ENCODE measurements at regions not wholly inside any gene's neighbourhood (a gene's known extent, or its start where the extent isn't known, plus 50 kb on each side); places are given as distances from the start of the nearest gene placed in this dataset.

GRCh38 chr14:26938054-26938453, 340.2 kb upstream of the NOVA1 start:
- TF ChIP-seq POLR2AphosphoS5 (IDR thresholded peaks at IDR 0.05; ENCODE audit: low read depth, low read length) (no peak), SIN3A (IDR thresholded peaks at IDR 0.05; ENCODE audit: borderline replicate concordance, insufficient read depth, low read depth, low read length) (no peak), TCF7L2 (IDR thresholded peaks at IDR 0.05; ENCODE audit: low read depth, low read length) (no peak), CTCF (IDR thresholded peaks at IDR 0.05) (no peak)
- TF ChIP-seq, protein P1, sequence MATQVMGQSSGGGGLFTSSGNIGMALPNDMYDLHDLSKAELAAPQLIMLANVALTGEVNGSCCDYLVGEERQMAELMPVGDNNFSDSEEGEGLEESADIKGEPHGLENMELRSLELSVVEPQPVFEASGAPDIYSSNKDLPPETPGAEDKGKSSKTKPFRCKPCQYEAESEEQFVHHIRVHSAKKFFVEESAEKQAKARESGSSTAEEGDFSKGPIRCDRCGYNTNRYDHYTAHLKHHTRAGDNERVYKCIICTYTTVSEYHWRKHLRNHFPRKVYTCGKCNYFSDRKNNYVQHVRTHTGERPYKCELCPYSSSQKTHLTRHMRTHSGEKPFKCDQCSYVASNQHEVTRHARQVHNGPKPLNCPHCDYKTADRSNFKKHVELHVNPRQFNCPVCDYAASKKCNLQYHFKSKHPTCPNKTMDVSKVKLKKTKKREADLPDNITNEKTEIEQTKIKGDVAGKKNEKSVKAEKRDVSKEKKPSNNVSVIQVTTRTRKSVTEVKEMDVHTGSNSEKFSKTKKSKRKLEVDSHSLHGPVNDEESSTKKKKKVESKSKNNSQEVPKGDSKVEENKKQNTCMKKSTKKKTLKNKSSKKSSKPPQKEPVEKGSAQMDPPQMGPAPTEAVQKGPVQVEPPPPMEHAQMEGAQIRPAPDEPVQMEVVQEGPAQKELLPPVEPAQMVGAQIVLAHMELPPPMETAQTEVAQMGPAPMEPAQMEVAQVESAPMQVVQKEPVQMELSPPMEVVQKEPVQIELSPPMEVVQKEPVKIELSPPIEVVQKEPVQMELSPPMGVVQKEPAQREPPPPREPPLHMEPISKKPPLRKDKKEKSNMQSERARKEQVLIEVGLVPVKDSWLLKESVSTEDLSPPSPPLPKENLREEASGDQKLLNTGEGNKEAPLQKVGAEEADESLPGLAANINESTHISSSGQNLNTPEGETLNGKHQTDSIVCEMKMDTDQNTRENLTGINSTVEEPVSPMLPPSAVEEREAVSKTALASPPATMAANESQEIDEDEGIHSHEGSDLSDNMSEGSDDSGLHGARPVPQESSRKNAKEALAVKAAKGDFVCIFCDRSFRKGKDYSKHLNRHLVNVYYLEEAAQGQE (IDR thresholded peaks at IDR 0.05; ENCODE audit: insufficient read depth in 1 of 2, low read depth in 2 of 2, low read length in 1 of 2) = no peak
- Histone ChIP-seq H3K9me3 (ENCODE audit: control insufficient read depth, insufficient read depth, low read depth, low read length) (no peaks in the 10 kb centered on the region), H3K4me3 (ENCODE audit: low read depth in 2 of 2, low read length in 2 of 2) (no peak overlapping the region), H3K27ac (ENCODE audit: low read length) (no peak overlapping the region), H3K36me3 (ENCODE audit: control insufficient read depth, insufficient read depth, low read length) (no peaks in the 10 kb centered on the region), H3K27me3 (ENCODE audit: control insufficient read depth, insufficient read depth, low read length) (no peaks in the 10 kb centered on the region), H3K4me1 (ENCODE audit: control insufficient read depth, insufficient read depth, low read length) (no peaks in the 10 kb centered on the region)
- no peak for DNase-seq (ENCODE audit: low read depth, low spot score)
- ChIA-PET POLR2A (no interaction called here), CTCF (no interaction called here)
- ATAC-seq = no peak
- intact Hi-C loops (cut with micrococcal nuclease; ENCODE audit: unreplicated experiment) (no loop called here), in situ Hi-C loops (cut with HindIII; ENCODE audit: low pct_unique_long_range_greater_than_20kb, low sequenced_read_pairs) (no loop called here)
- no TSS peak for BruUV-seq (replicated peaks)

DNA sequence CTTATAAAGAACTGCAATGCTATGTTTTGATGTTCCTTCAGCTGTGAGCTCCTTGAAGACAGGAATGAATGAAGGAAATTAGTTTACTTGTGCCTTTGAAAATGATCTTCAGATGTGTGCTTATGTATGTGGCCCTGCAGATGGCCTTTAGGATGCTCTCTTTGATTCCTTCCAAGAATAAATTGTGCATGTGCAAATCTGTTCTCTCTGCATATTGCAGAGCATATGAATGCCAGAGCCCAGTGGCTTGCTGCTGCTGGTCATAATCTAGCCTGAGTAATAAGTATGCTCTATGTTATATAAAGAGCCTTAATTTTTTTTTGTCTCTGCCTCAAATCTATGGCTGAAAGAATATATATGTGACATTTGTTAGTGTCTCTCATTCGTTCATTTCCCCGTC, 341.9 kb upstream of the NOVA1 start:
- no peaks in the 10 kb centered on the region for H3K27me3 ChIP-seq (ENCODE audit: control insufficient read depth, insufficient read depth, low read length)
- DNase-seq (ENCODE audit: low read depth, low spot score) = no peak
- H3K27ac ChIP-seq (ENCODE audit: low read length) = no peak overlapping the region
- H3K4me1 ChIP-seq (ENCODE audit: control insufficient read depth, insufficient read depth, low read length) = no peaks in the 10 kb centered on the region
- H3K9me3 ChIP-seq (ENCODE audit: control insufficient read depth, insufficient read depth, low read depth, low read length) = no peaks in the 10 kb centered on the region
- TF ChIP-seq CTCF (IDR thresholded peaks at IDR 0.05) (no peak), SIN3A (IDR thresholded peaks at IDR 0.05; ENCODE audit: borderline replicate concordance, insufficient read depth, low read depth, low read length) (no peak), POLR2AphosphoS5 (IDR thresholded peaks at IDR 0.05; ENCODE audit: low read depth, low read length) (no peak), TCF7L2 (IDR thresholded peaks at IDR 0.05; ENCODE audit: low read depth, low read length) (no peak)
- TF ChIP-seq, protein P1 (IDR thresholded peaks at IDR 0.05; ENCODE audit: insufficient read depth in 1 of 2, low read depth in 2 of 2, low read length in 1 of 2) = no peak
- ATAC-seq = no peak
- H3K4me3 ChIP-seq (ENCODE audit: low read depth in 2 of 2, low read length in 2 of 2) = no peak overlapping the region
- no TSS peak for BruUV-seq (replicated peaks)
- in situ Hi-C loops (cut with HindIII; ENCODE audit: low pct_unique_long_range_greater_than_20kb, low sequenced_read_pairs) (no loop called here), intact Hi-C loops (cut with micrococcal nuclease; ENCODE audit: unreplicated experiment) (no loop called here)
- no peaks in the 10 kb centered on the region for H3K36me3 ChIP-seq (ENCODE audit: control insufficient read depth, insufficient read depth, low read length)
- CTCF ChIA-PET = no interaction called here
- POLR2A ChIA-PET = no interaction called here
